HEK293 (cell line): ENCODE measurements at regions not wholly inside any gene's neighbourhood (a gene's known extent, or its start where the extent isn't known, plus 50 kb on each side); places are given as distances from the start of the nearest gene placed in this dataset.

Source experiments
- CTCF ChIA-PET: fragments of 350-600 bp; formaldehyde crosslinking; extraction: SDS; loops from one replicate; lab custom pipeline; 2021; ENCODE audit warnings: antibody characterized with exemption; lab: Yijun Ruan, JAX
- POLR2A ChIA-PET: fragments of 300-600 bp; formaldehyde crosslinking; extraction: SDS; loops from one replicate; lab custom pipeline; 2020; ENCODE audit warnings: antibody characterized with exemption, inconsistent platforms; lab: Yijun Ruan, JAX
- H3K27ac ChIP-seq: fragments of 200-500 bp; sonication (Bioruptor generic); 2 replicates; pipeline ENCODE4 v1.5.1; 2014; ENCODE audit warnings: low read depth, low read length, control low read depth, inconsistent platforms; ENCODE audit errors: extremely low read depth
- H3K36me3 ChIP-seq, 2 experiments: fragments of 200-500 bp in 1 of 2; sonication (Bioruptor generic) in 1 of 2; 1 replicate in 1 of 2; 2 replicates in 1 of 2; pipeline ENCODE4 v1.5.1; 2014 to 2017; ENCODE audit warnings: inconsistent platforms in 2 of 2, low read length in 2 of 2; ENCODE audit not compliant: control insufficient read depth in 2 of 2, insufficient read depth in 1 of 2
- H3K4me1 ChIP-seq: fragments of 200-500 bp; sonication (Bioruptor generic); 2 replicates; pipeline ENCODE4 v1.5.1; 2014; ENCODE audit warnings: mild to moderate bottlenecking, low read length, inconsistent platforms; ENCODE audit not compliant: control insufficient read depth, insufficient read depth
- H3K4me3 ChIP-seq: 2 replicates; pipeline ENCODE4 v1.5.1; 2011; ENCODE audit warnings: low read depth, mild to moderate bottlenecking, control low read depth, low read length, moderate library complexity
- H3K9me3 ChIP-seq: fragments of 200-500 bp; sonication (Bioruptor generic); 2 replicates; pipeline ENCODE4 v1.5.1; 2014; ENCODE audit warnings: low read depth, low read length, inconsistent platforms; ENCODE audit not compliant: control insufficient read depth, insufficient read depth
- CTCF ChIP-seq: fragments of 450-650 bp; formaldehyde crosslinking; IDR thresholded peaks from 2 replicates; pipeline ENCODE4 v1.5.1; 2016; ENCODE audit warnings: missing biosample characterization, missing genetic modification characterization
- FEZF1 ChIP-seq: fragments of 450-650 bp; formaldehyde crosslinking; IDR thresholded peaks from 2 replicates; pipeline ENCODE4 v1.5.1; 2016; ENCODE audit warnings: missing biosample characterization, missing genetic modification characterization
- HOXA7 ChIP-seq: sonication (generic); formaldehyde crosslinking; IDR thresholded peaks from 2 replicates; pipeline ENCODE4 v1.8.1; 2022; ENCODE audit warnings: missing genetic modification reagents, borderline replicate concordance
- REPIN1 ChIP-seq: fragments of 450-650 bp; formaldehyde crosslinking; IDR thresholded peaks from 2 replicates; pipeline ENCODE4 v1.5.1; 2017; ENCODE audit warnings: missing biosample characterization, missing genetic modification characterization, low read depth
- SP2 ChIP-seq: fragments of 450-650 bp; formaldehyde crosslinking; IDR thresholded peaks from 2 replicates; pipeline ENCODE4 v1.5.1; 2016; ENCODE audit warnings: missing biosample characterization, missing genetic modification characterization
- YY1 ChIP-seq: fragments of 450-650 bp; formaldehyde crosslinking; IDR thresholded peaks from 2 replicates; pipeline ENCODE4 v1.5.1; 2018; ENCODE audit warnings: missing biosample characterization, missing genetic modification characterization
- ZBTB17 ChIP-seq: fragments of 450-650 bp; formaldehyde crosslinking; IDR thresholded peaks from 2 replicates; pipeline ENCODE4 v1.5.1; 2016; ENCODE audit warnings: missing biosample characterization, missing genetic modification characterization
- ZBTB20 ChIP-seq: fragments of 450-650 bp; formaldehyde crosslinking; IDR thresholded peaks from 2 replicates; pipeline ENCODE4 v1.5.1; 2016; ENCODE audit warnings: missing biosample characterization, missing genetic modification characterization
- ZIC2 ChIP-seq: fragments of 450-650 bp; formaldehyde crosslinking; IDR thresholded peaks from 2 replicates; pipeline ENCODE4 v1.5.1; 2016; ENCODE audit warnings: missing biosample characterization, missing genetic modification characterization
- ZNF10 ChIP-seq: fragments of 450-650 bp; formaldehyde crosslinking; IDR thresholded peaks from 2 replicates; pipeline ENCODE4 v1.5.1; 2017; ENCODE audit warnings: missing biosample characterization, missing genetic modification characterization
- ZNF112 ChIP-seq: fragments of 450-650 bp; formaldehyde crosslinking; IDR thresholded peaks from 2 replicates; pipeline ENCODE4 v1.5.0; 2017; ENCODE audit warnings: missing biosample characterization, missing genetic modification characterization
- ZNF157 ChIP-seq: fragments of 450-650 bp; formaldehyde crosslinking; IDR thresholded peaks from 2 replicates; pipeline ENCODE4 v1.5.1; 2016; ENCODE audit warnings: missing biosample characterization, missing genetic modification characterization
- ZNF223 ChIP-seq: fragments of 450-650 bp; formaldehyde crosslinking; IDR thresholded peaks from 2 replicates; pipeline ENCODE4 v1.5.1; 2016; ENCODE audit warnings: missing biosample characterization, missing genetic modification characterization
- ZNF324 ChIP-seq: fragments of 450-650 bp; formaldehyde crosslinking; IDR thresholded peaks from 2 replicates; pipeline ENCODE4 v1.5.1; 2016; ENCODE audit warnings: missing biosample characterization, missing genetic modification characterization
- ZNF350 ChIP-seq: fragments of 450-650 bp; formaldehyde crosslinking; IDR thresholded peaks from 2 replicates; pipeline ENCODE4 v1.5.0; 2017; ENCODE audit warnings: missing biosample characterization, mild to moderate bottlenecking, missing genetic modification characterization
- ZNF404 ChIP-seq: fragments of 450-650 bp; formaldehyde crosslinking; IDR thresholded peaks from 2 replicates; pipeline ENCODE4 v1.5.1; 2017; ENCODE audit warnings: missing biosample characterization, missing genetic modification characterization
- ZNF501 ChIP-seq: fragments of 450-650 bp; formaldehyde crosslinking; IDR thresholded peaks from 2 replicates; pipeline ENCODE4 v1.5.1; 2016; ENCODE audit warnings: missing biosample characterization, missing genetic modification characterization
- ZNF560 ChIP-seq: fragments of 450-650 bp; formaldehyde crosslinking; IDR thresholded peaks from 2 replicates; pipeline ENCODE4 v1.5.1; 2017; ENCODE audit warnings: missing biosample characterization, missing genetic modification characterization, borderline replicate concordance
- ZNF561 ChIP-seq: fragments of 450-650 bp; IDR thresholded peaks from 2 replicates; pipeline ENCODE4 v1.5.1; 2018; ENCODE audit warnings: missing biosample characterization, missing genetic modification characterization, borderline replicate concordance
- ZNF596 ChIP-seq: fragments of 450-650 bp; IDR thresholded peaks from 2 replicates; pipeline ENCODE4 v1.5.0; 2018; ENCODE audit warnings: missing biosample characterization, mild to moderate bottlenecking, missing genetic modification characterization, moderate library complexity
- ZNF626 ChIP-seq: fragments of 450-650 bp; sonication (Bioruptor Pico); formaldehyde crosslinking; IDR thresholded peaks from 2 replicates; pipeline ENCODE4 v1.5.1; 2018; ENCODE audit warnings: missing biosample characterization, missing genetic modification characterization, inconsistent platforms
- ZNF658 ChIP-seq: fragments of 450-650 bp; formaldehyde crosslinking; IDR thresholded peaks from 2 replicates; pipeline ENCODE4; 2016; ENCODE audit warnings: missing biosample characterization, missing genetic modification characterization
- ZNF670 ChIP-seq: fragments of 450-650 bp; formaldehyde crosslinking; IDR thresholded peaks from 2 replicates; pipeline ENCODE4 v1.5.1; 2016; ENCODE audit warnings: missing biosample characterization, missing genetic modification characterization, low read depth
- ZNF692 ChIP-seq: fragments of 450-650 bp; formaldehyde crosslinking; IDR thresholded peaks from 2 replicates; pipeline ENCODE4 v1.5.1; 2016; ENCODE audit warnings: missing biosample characterization, missing genetic modification characterization
- ZNF747 ChIP-seq: fragments of 450-650 bp; formaldehyde crosslinking; IDR thresholded peaks from 2 replicates; pipeline ENCODE4 v1.5.1; 2016; ENCODE audit warnings: missing biosample characterization, missing genetic modification characterization
- ZSCAN16 ChIP-seq: fragments of 450-650 bp; formaldehyde crosslinking; IDR thresholded peaks from 2 replicates; pipeline ENCODE4 v1.5.1; 2016; ENCODE audit warnings: missing biosample characterization, missing genetic modification characterization
- TF ChIP-seq, protein P1 (sequence below): fragments of 450-650 bp; formaldehyde crosslinking; IDR thresholded peaks from 2 replicates; pipeline ENCODE4 v1.5.1; 2016; ENCODE audit warnings: missing biosample characterization, missing genetic modification characterization

- no peak for TF ChIP-seq CTCF
- TF ChIP-seq YY1 (tag by site-specific recombination) = no peak
- TF ChIP-seq ZNF596 = no peak
- no peak for TF ChIP-seq ZSCAN16 (tag by site-specific recombination)
- no peak for TF ChIP-seq ZNF404 (tag by site-specific recombination)
Observed at GRCh38 chr5:175775416-175775815, 96.0 kb upstream of the CPLX2 start (continued).

DNA sequence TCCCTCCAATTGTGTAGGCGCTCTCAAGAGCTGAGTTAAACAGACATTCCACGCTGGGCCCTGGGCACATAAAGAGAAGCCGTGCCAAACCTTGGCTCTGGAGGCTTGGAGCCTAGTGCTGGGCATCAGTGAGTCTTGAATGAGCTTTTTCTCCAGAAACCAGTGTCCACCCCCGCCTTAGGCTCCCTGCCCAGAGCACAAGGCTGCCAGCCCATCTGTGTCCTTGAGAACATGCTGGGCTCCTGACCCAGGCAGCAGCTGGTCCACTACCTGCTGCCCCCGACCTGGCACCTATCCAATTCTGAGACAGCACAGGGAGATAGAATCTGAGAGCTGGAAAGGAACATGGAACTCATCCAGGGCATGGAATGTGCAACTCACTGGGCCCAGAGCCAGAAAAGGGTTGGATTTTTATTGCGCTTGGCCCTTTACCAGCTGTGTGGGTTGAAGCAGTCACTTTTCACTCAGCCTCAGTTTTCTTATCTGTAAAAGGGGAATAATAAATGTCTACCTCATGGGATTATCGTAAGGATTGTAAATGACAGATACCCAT, 92.4 kb upstream of the CPLX2 start:
- H3K4me1 ChIP-seq = no peaks in the 10 kb centered on the region
- no peak overlapping the region for H3K4me3 ChIP-seq
- POLR2A ChIA-PET = no interaction called here
- no peaks in the 10 kb centered on the region for H3K9me3 ChIP-seq
- no peak overlapping the region for H3K27ac ChIP-seq
- CTCF ChIA-PET = interaction anchor here (0.6 kb wide), 1 partner anchor 60 kb away, joined by 3 read pairs; no protein-coding TSS in a partner anchor
- H3K36me3 ChIP-seq = no peaks in the 10 kb centered on the region
- no peak for TF ChIP-seq ZNF350 (tag by site-specific recombination)
- TF ChIP-seq ZNF10 = no peak
- no peak for TF ChIP-seq ZNF560 (tag by site-specific recombination)
- TF ChIP-seq ZSCAN16 (tag by site-specific recombination) = no peak
- TF ChIP-seq HOXA7 (CRISPR knock-in tag) = no peak
- 0 out of 2 replicates have a peak, but pooled peaks have one; percentile 18 for TF ChIP-seq ZBTB20
- peak; percentile 86 for TF ChIP-seq FEZF1 (tag by site-specific recombination)
- no peak for TF ChIP-seq ZNF157
- TF ChIP-seq ZNF626 (tag by site-specific recombination) = no peak
- no peak for TF ChIP-seq ZBTB17
- no peak for TF ChIP-seq ZNF670 (tag by site-specific recombination)
- TF ChIP-seq CTCF = no peak
- no peak for TF ChIP-seq ZNF747 (tag by site-specific recombination)
- no peak for TF ChIP-seq ZNF223 (tag by site-specific recombination)
- TF ChIP-seq ZNF561 (tag by site-specific recombination) = no peak
- no peak for TF ChIP-seq ZNF324 (tag by site-specific recombination)
- TF ChIP-seq REPIN1 (tag by site-specific recombination) = no peak
- no peak for TF ChIP-seq ZNF112
- TF ChIP-seq ZIC2 = peak; percentile 28; the same call in 1 of the 2 replicates
- TF ChIP-seq SP2 (tag by site-specific recombination) = no peak
- no peak for TF ChIP-seq ZNF658 (tag by site-specific recombination)
- TF ChIP-seq, protein P1, sequence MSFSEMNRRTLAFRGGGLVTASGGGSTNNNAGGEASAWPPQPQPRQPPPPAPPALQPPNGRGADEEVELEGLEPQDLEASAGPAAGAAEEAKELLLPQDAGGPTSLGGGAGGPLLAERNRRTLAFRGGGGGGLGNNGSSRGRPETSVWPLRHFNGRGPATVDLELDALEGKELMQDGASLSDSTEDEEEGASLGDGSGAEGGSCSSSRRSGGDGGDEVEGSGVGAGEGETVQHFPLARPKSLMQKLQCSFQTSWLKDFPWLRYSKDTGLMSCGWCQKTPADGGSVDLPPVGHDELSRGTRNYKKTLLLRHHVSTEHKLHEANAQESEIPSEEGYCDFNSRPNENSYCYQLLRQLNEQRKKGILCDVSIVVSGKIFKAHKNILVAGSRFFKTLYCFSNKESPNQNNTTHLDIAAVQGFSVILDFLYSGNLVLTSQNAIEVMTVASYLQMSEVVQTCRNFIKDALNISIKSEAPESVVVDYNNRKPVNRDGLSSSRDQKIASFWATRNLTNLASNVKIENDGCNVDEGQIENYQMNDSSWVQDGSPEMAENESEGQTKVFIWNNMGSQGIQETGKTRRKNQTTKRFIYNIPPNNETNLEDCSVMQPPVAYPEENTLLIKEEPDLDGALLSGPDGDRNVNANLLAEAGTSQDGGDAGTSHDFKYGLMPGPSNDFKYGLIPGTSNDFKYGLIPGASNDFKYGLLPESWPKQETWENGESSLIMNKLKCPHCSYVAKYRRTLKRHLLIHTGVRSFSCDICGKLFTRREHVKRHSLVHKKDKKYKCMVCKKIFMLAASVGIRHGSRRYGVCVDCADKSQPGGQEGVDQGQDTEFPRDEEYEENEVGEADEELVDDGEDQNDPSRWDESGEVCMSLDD (tag by site-specific recombination) = no peak
- TF ChIP-seq ZNF501 = 0 out of 2 replicates have a peak, but pooled peaks have one; percentile 25
- peak; percentile 47; the same call in 1 of the 2 replicates for TF ChIP-seq ZNF692 (tag by site-specific recombination)
- no peak for TF ChIP-seq ZNF596
